ENCODE measurements at regions not wholly inside any gene's neighbourhood (a gene's known extent, or its start where the extent isn't known, plus 50 kb on each side); places are given as distances from the start of the nearest gene placed in this dataset.

- no peak for DNase-seq
Observed at GRCh38 chr2:18787726-18788125, 198.4 kb upstream of the NT5C1B start.

- DNase-seq = no peak
Observed at GRCh38 chr2:18784245-18784644, 194.9 kb upstream of the NT5C1B start.

DNA sequence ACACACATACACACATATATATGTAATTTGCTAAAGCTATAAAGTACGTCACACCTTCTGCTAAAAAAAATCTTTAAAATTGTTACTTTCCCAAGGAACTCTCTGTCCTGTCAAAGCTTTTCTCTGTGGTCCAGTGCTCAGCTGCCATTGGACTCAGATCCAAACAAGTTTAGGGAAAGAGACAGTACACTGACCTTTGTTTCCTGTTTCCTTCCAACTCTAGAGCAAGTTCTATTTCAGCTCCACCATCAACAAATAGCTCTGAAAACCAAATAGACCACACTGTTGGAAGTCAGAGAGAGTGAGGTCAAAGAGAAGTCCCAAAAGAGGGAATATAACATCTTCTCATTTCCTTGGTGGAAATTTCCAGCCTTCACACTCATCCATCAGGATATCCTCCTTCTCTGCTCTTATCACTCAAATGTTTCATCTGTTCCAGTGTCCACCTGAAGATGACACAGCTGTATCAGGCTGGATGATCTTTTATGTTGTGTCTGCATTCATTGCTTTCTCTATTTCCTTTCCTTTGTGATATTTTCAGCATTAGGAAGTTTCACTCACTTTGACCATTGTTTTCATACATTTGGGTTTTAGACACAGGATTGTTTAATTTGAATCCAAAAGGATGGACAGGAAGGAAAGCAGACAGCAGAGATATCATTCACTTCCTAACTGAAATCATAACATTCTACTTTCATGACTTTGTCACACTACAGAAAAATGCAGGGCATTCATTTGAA is 192.3 kb upstream of the NT5C1B start:
- DNase-seq = no peak

DNA sequence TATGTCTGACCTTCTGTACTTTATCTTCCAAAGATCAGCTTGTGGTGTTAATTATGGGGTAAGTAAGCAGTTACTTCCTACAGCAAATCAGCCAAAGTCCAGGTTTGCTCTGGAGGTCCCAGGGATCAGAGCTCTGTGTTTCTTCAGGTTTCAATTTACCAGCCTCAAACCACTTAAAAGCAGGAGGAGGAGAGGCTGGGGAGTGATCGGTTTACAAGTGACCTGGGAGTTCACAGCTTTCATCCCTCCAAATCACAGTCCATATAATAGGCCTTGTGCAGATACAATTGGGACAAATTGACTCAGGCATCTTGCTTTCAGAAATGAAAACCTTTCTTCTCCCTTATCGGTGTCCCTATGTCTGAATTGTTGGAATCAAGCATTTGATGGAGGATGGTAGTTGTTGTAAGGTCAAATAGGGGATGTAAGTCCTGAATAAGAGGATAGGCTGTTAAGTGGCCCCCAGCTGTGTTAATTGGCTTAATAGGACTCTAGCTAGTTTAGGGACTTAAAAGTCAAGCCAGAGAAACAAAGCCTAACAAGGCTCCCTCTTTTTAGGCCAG is 188.0 kb upstream of the NT5C1B start:
- DNase-seq = peak; percentile 57

DNA sequence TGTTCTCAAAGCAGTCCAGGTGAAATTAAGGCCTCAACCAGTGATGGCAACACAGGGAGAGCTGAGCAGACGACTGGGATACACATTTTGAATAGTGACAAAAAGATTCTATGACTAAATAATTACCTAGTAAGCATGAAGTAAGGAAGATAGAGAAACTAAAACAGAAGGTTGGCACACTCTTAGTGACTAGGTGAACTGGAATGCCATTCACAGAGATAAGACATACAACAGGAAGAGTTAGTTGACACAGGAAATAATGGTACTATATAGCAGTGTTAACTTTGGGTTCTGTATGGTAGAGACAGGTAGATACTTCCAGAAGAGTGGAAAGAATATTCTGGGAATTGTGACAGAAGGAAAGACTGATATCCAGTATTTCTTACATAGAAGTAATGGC is 181.8 kb upstream of the NT5C1B start:
- DNase-seq = no peak

GRCh38 chr2:18763338-18763737 is 174.0 kb upstream of the NT5C1B start:
- DNase-seq = no peak

GRCh38 chr2:18762667-18763066 is 173.3 kb upstream of the NT5C1B start:
- DNase-seq = no peak

DNA sequence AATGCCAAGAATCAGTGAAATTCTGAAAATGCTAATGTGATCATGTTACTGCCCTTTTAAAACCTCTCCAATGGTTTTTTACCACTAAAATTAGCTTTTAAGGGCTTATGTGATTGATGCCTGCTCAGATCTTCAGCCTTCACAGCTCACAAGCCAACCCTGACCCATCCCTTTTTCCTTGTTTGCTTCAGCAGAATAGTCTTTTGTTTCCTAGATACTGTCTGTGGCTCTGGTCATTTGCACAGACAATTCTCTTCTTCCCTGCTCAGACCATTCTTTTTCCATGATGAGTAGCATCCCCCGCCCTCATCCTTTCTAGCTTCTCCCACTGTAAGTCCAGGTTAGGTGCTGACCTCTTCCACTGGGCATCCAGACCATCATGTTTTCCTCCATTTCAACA is 164.9 kb upstream of the NT5C1B start:
- no peak for DNase-seq

DNA sequence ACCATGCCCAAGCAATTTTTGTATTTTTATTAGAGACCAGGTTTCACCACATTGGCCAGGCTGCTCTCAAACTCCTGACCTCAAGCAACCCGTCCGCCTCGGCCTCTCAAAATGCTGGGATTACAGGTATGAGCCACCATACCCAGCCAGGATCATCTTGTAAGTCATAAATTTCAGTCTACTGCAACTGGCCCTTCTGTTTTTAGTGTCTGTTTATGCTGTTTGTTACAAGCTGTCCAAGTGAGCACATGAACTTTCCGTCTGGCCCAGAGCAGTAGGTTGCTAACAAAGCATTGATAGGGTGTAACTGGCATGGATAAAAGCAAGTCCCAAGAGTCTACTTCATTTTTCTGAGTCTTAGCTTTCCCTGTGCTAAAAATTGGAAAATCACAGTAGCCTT is 164.4 kb upstream of the NT5C1B start:
- no peak for DNase-seq

DNA sequence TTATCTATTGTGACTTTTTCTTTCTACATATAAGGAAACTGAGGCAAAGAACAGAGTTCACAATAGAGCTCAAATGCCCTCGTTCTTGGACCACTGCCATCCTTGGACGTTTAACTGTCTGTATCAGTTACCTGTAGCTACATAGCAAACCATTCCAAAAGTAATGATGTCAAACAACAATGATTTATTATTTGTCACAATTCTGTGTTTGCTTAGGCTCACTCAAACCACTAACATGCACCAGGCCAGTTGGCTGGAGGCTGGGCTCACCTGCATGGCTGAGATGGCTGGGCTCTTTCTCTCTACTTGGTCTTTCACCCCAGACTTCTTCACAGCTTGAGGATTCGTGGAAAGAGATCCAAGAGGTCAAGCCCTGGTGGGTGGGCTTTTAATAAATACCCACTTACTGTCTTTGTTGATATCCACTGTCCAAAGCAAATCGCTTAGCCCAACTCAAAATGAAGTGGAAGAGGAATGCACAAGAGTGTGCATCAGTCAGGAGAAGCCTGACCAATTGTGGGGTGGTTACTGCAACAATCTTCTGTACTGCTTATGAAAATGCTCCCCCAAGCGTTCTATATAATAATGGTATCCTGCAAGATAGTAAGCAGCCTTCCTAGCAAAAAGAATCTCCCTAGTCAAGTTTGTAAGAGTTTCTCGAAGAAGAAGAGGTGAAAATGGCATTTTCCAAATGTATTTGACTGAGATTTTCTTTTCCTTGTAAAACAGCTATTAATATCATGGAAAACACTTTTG is 163.5 kb upstream of the NT5C1B start:
- no peak for DNase-seq

GRCh38 chr2:18752022-18752493 is 162.7 kb upstream of the NT5C1B start:
- DNase-seq = peak; percentile 75

- no peak for DNase-seq
Observed at GRCh38 chr2:18750672-18751554, 161.5 kb upstream of the NT5C1B start.

DNA sequence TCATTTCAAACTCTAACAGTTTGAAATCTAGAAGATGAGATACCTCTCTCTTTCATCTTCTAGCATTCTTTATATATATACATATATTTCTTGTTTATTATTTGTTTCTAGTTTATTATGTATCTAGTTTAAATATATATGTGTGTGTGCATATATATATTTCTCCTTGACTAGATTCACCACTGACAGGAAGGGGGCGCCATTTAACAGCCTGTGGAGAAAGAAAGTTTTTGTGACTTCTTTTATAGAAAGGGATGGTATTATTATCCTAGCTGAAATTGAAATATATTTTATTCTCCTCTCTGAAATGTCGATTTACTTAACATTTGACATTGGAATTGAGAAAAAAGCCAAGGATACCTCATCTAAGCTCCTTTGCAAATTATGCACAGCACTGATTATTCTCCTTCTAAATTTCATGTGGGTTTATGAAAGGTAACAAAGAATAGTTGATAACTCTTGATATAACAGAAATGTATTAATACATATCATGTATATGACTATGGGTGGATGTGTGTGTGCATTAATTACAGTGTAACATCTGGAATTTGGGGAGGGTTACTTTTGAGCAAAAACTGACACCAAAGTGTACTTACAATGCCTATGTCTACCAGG is 160.7 kb upstream of the NT5C1B start:
- DNase-seq = peak; percentile 69

DNA sequence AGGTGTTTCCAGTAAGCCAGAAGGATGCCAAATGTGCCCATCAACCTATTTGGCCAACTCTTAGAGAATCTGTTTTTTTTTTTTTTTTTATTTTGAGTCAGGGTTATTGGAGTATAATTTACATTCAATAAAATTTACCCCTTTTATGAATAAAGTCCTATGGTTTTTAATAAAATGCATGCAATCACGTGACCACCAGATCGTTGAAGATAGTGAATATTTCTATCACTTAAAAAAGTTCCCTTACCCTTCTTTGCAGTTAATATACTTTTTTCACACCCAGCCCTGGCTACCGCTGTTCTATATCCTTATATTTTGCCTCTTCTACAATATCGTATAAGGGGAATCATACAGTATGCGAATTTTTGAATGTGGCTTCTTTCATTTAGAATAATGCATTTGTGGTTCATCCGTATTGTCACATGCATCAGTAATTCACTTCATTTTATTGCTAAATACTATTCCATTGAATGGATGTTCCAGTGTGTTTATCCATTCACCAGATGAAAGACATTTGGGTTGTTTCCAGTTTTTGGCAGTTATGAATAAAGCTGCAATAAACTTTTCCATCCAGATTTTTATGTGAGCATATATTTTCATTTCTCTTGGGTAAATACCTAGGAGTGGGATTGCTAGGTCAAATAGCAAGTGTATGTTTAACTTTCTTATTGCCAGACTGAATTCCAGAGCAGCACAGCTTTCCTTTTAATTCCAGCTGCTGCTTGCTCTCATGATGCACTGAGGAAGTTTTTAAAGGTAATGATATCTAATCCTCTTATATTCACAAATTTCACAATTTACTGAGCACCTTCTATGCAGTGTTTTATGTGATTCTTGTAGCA is 156.3 kb upstream of the NT5C1B start:
- DNase-seq = no peak

DNA sequence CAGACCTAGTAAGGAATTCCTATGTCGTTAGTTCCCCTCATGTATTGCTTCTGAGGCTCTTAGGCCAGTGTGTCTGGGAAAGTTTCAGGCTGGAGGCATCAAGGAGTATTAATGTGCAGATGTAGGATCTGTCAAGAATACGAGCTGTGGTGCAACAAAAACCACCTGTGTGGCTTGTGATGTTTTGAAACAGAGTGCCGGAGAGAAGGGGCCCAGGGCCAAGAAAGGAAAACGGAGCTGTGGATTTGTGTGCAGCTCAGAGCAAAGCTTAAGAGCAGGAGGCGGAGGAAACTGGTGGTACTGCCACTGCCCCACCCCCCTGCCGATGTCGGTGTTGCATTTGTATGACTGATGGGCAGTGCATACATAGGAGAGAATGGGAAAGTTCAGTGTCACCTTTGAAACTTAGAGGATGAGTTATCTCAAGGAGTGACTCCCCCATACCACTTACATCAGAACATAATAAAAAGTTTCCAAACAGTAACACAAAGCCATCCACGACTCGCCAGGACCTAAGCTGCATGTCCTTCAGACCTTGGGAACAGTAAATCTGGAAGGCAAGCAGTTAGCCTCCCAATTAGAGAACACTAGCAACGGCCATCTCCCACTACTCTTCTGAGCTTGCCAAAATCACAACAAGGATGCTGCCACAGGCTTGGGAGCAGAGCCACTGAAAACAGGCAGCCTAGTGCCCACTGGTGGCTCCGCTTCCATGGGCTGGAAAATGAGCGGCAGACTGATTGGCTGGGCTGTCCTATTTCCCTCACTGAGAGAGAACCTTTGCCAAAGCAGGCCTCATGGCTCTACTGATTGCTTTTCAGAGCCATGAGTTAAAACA is 152.7 kb upstream of the NT5C1B start:
- no peak for DNase-seq

DNA sequence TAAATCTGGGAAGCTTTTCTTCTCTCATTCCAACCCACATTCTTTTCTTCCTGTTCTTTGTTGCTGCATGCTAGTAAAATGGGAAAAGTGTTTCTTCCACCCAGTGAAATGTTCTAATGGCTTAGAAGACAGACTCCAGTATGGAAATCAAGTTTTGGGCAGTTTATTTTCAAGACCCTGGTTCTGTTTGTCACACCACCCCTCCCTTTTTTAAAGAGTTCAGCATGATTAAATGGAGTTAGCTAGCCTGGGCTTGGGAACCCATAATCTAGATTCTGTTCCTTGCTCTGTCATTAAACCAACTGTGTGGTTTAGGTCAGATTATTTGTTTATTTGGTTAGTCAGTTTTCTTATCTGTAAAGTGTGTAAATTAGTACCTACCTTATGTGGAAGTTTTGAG is 151.8 kb upstream of the NT5C1B start:
- no peak for DNase-seq

DNA sequence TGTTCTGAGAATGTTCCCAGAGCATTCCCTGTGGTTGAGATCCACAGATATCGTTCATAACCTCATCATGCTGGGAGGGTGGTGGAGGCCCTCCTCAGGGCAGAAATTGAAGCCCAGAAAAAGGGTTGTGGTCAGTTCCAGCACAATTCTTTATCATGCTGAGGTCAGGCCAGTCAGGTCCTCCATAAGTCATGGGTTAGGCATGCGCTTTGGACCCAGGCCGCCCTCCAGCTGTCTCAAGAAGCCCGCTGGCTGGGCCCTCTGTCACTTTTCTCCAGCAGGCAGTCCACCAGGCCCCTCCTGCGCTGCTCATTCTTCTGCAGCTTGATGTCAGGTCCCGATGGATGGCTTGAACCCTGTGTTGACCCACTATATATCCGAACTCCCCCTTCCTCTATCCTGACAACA is 151.1 kb upstream of the NT5C1B start:
- DNase-seq = no peak

- no peak for DNase-seq
Observed at GRCh38 chr2:18731666-18732065, 142.3 kb upstream of the NT5C1B start.

GRCh38 chr2:18724371-18725145 is 135.2 kb upstream of the NT5C1B start:
- no peak for DNase-seq

Data from renal pelvis (tissue), 1 donor.